SK-N-SH (cell line): ENCODE measurements at regions not wholly inside any gene's neighbourhood (a gene's known extent, or its start where the extent isn't known, plus 50 kb on each side); places are given as distances from the start of the nearest gene placed in this dataset.

ENCODE experiments used
- CTCF ChIA-PET: fragments of 300-600, 350-600 bp; formaldehyde crosslinking; extraction: SDS; loops from one replicate; lab custom pipeline; 2021; lab: Yijun Ruan, JAX
- POLR2A ChIA-PET: fragments of 350-600 bp; sonication (Branson Sonifier 250); formaldehyde crosslinking; extraction: SDS; loops from one replicate; lab custom pipeline; 2020; ENCODE audit warnings: antibody characterized with exemption, inconsistent platforms; lab: Yijun Ruan, JAX
- DNase-seq: peaks from one replicate; pipeline ENCODE4 v3.0.0; 2012
- H2AFZ ChIP-seq: fragments of 200-600 bp; sonication (generic); 2 replicates; pipeline ENCODE4 v1.8.1; 2016; ENCODE audit warnings: antibody characterized with exemption, mild to moderate bottlenecking, low read depth
- H3F3A ChIP-seq: fragments of 200-600 bp; sonication (generic); replicated peaks from 2 replicates; pipeline ENCODE3; 2016; ENCODE audit warnings: antibody characterized with exemption, mild to moderate bottlenecking; ENCODE audit not compliant: insufficient read depth
- H3K27ac ChIP-seq, 2 experiments: fragments of 200-500 bp in 1 of 2; fragments of 200-600 bp in 1 of 2; sonication (Bioruptor generic) in 1 of 2; sonication (generic), shearing (Covaris generic) in 1 of 2; 2 replicates each; pipeline versions ENCODE4 v1.5.1 to v1.6.1; 2014 to 2016; ENCODE audit warnings: low read depth in 2 of 2, inconsistent platforms in 1 of 2, low read length in 1 of 2, mild to moderate bottlenecking in 1 of 2, mixed read lengths in 1 of 2
- H3K27me3 ChIP-seq: fragments of 200-600 bp; sonication (generic), shearing (Covaris generic); 2 replicates; pipeline ENCODE4 v1.6.1; 2016; ENCODE audit warnings: mixed run types; ENCODE audit not compliant: insufficient read depth
- H3K36me3 ChIP-seq, 2 experiments: fragments of 200-500 bp in 1 of 2; fragments of 200-600 bp in 1 of 2; sonication (Bioruptor generic) in 1 of 2; sonication (generic) in 1 of 2; replicated peaks in 1 of 2; 2 replicates each; pipeline versions ENCODE3 to v1.5.1; 2014 to 2016; ENCODE audit warnings: low read length in 1 of 2, mild to moderate bottlenecking in 1 of 2; ENCODE audit not compliant: insufficient read depth in 2 of 2, control insufficient read depth in 1 of 2
- H3K4me1 ChIP-seq, 2 experiments: fragments of 200-500 bp in 1 of 2; fragments of 200-600 bp in 1 of 2; sonication (Bioruptor generic) in 1 of 2; sonication (generic), shearing (Covaris generic) in 1 of 2; 2 replicates each; pipeline versions ENCODE4 v1.5.1 to v1.6.1; 2014 to 2016; ENCODE audit warnings: low read depth in 1 of 2, low read length in 1 of 2, mixed run types in 1 of 2; ENCODE audit not compliant: insufficient read depth in 2 of 2, control insufficient read depth in 1 of 2
- H3K4me2 ChIP-seq: fragments of 200-600 bp; sonication (generic), shearing (Covaris generic); 2 replicates; pipeline ENCODE4 v1.6.1; 2017; ENCODE audit warnings: mixed run types
- H3K4me3 ChIP-seq, 2 experiments: fragments of 200-500 bp in 1 of 2; fragments of 200-600 bp in 1 of 2; sonication (Bioruptor generic) in 1 of 2; sonication (generic), shearing (Covaris generic) in 1 of 2; 2 replicates each; pipeline versions ENCODE4 v1.5.1 to v1.8.1; 2014 to 2016; ENCODE audit warnings: low read depth in 2 of 2, inconsistent platforms in 1 of 2, low read length in 1 of 2, mild to moderate bottlenecking in 1 of 2, mixed read lengths in 1 of 2, moderate library complexity in 1 of 2
- H3K79me2 ChIP-seq: fragments of 200-600 bp; sonication (generic); 2 replicates; pipeline ENCODE4 v1.8.1; 2017; ENCODE audit warnings: mild to moderate bottlenecking; ENCODE audit not compliant: insufficient read depth
- H3K9ac ChIP-seq: fragments of 200-600 bp; sonication (generic); 2 replicates; pipeline ENCODE4 v1.6.1; 2017; ENCODE audit warnings: mixed run types
- H3K9me2 ChIP-seq: fragments of 200-600 bp; sonication (generic); 2 replicates; pipeline ENCODE4 v1.6.1; 2017; ENCODE audit warnings: mixed run types
- H3K9me3 ChIP-seq: fragments of 200-600 bp; sonication (generic); 2 replicates; pipeline ENCODE4 v1.6.1; 2017; ENCODE audit warnings: mixed run types, mild to moderate bottlenecking, moderate library complexity
- H4K20me1 ChIP-seq: fragments of 200-600 bp; sonication (generic); 2 replicates; pipeline ENCODE4 v1.6.1; 2017; ENCODE audit warnings: mild to moderate bottlenecking, mixed run types; ENCODE audit not compliant: insufficient read depth
- ELF1 ChIP-seq: IDR thresholded peaks from 2 replicates; pipeline ENCODE4 v1.4.0; 2012
- FOSL2 ChIP-seq: IDR thresholded peaks from 2 replicates; pipeline ENCODE4 v1.4.0; 2012; ENCODE audit warnings: low read depth, mild to moderate bottlenecking, moderate library complexity, borderline replicate concordance
- FOXJ3 ChIP-seq: sonication (generic); formaldehyde crosslinking; IDR thresholded peaks from 2 replicates; pipeline ENCODE4 v1.5.1; 2020; ENCODE audit warnings: mild to moderate bottlenecking, missing genetic modification reagents
- FOXM1 ChIP-seq: IDR thresholded peaks from 2 replicates; pipeline ENCODE4 v1.4.0; 2012; ENCODE audit warnings: low read depth, mild to moderate bottlenecking
- GABPA ChIP-seq: IDR thresholded peaks from 2 replicates; pipeline ENCODE4 v1.4.0; 2012; ENCODE audit warnings: low read depth, mild to moderate bottlenecking
- GATA2 ChIP-seq: sonication (generic); formaldehyde crosslinking; IDR thresholded peaks from 2 replicates; pipeline ENCODE4 v1.5.0; 2020; ENCODE audit warnings: mild to moderate bottlenecking, missing genetic modification reagents
- NFIC ChIP-seq: IDR thresholded peaks from 2 replicates; pipeline ENCODE4 v1.4.0; 2012; ENCODE audit warnings: borderline replicate concordance
- SIN3A ChIP-seq: IDR thresholded peaks from 2 replicates; pipeline ENCODE4 v1.6.1; 2012; ENCODE audit warnings: low read depth, mild to moderate bottlenecking, low read length, moderate library complexity, borderline replicate concordance
- TAF1 ChIP-seq: IDR thresholded peaks from 2 replicates; pipeline ENCODE4 v1.6.1; 2012; ENCODE audit warnings: low read depth, mild to moderate bottlenecking, low read length, moderate library complexity, borderline replicate concordance
- TCF12 ChIP-seq: IDR thresholded peaks from 2 replicates; pipeline ENCODE4 v1.4.0; 2012
- TEAD4 ChIP-seq: IDR thresholded peaks from 2 replicates; pipeline ENCODE4 v1.4.0; 2012; ENCODE audit warnings: mild to moderate bottlenecking, borderline replicate concordance; ENCODE audit not compliant: insufficient read depth
- YY1 ChIP-seq: IDR thresholded peaks from 2 replicates; pipeline ENCODE4 v1.4.0; 2012; ENCODE audit warnings: low read depth, mild to moderate bottlenecking
- WGBS: methylation state at CpG from one replicate; pipeline ENCODE4 v1.1.6; 2017; ENCODE audit warnings: low lambda C conversion rate; 5-methylcytosine and 5-hydroxymethylcytosine counted together
- TF ChIP-seq, protein P1 (sequence below): IDR thresholded peaks from 2 replicates; pipeline ENCODE4; 2012
- TF ChIP-seq, protein P2 (sequence below): fragments of 150-350 bp; IDR thresholded peaks from 2 replicates; pipeline ENCODE4 v1.6.1; 2016; ENCODE audit warnings: mild to moderate bottlenecking, low read depth, low read length
- TF ChIP-seq, protein P3 (sequence below): fragments of 150-350 bp; IDR thresholded peaks from 2 replicates; pipeline ENCODE4 v1.6.1; 2017; ENCODE audit warnings: antibody characterized with exemption, low read length, low read depth, borderline replicate concordance
- TF ChIP-seq, protein P4 (sequence below): IDR thresholded peaks from 2 replicates; pipeline ENCODE4 v1.4.0; 2012; ENCODE audit warnings: low read depth
- TF ChIP-seq, protein P5 (sequence below): IDR thresholded peaks from 2 replicates; pipeline ENCODE4 v1.6.1; 2012; ENCODE audit warnings: mild to moderate bottlenecking, low read depth, low read length, moderate library complexity
- TF ChIP-seq, protein P6 (sequence below): IDR thresholded peaks from 2 replicates; pipeline ENCODE4 v1.4.0; 2012; ENCODE audit warnings: low read depth, borderline replicate concordance

DNA sequence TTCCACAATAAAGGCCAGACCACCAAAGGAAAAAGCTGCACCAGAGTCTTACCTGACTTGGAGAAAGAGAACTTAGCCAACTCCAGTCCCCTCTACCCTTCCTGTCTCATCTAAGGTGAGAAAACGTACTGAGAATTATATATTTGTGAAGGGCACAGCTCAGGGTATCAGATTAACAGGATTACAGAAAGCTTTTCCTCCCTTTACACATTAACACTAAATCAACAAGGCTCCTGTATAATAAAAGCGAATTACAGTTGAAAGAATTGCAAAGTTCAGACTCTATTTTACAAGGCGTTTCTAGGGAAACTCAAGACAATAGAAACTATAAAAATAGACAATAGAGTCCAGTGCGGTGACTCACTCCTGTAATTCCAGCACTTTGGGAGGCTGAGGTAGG is 82.7 kb upstream of the RPL10L start:
- Histone ChIP-seq H2AFZ (no peak overlapping the region), H3K9me2 (no peaks in the 10 kb centered on the region), H3K9ac (no peak overlapping the region), H3K4me2 (no peak overlapping the region), H3K4me1 (no peaks in the 10 kb centered on the region), H4K20me1 (no peaks in the 10 kb centered on the region), H3K4me3 (no peak overlapping the region), H3K79me2 (no peaks in the 10 kb centered on the region), H3K27ac (no peak overlapping the region), H3F3A (no peaks in the 10 kb centered on the region), H3K27me3 (no peaks in the 10 kb centered on the region), H3K9me3 (no peaks in the 10 kb centered on the region), H3K36me3 (no peaks in the 10 kb centered on the region)
- TF ChIP-seq FOXM1 (no peak), TEAD4 (no peak), FOXJ3 (CRISPR knock-in tag) (no peak), FOSL2 (no peak), YY1 (no peak), TAF1 (no peak), SIN3A (no peak), GATA2 (CRISPR knock-in tag) (no peak), TCF12 (no peak), GABPA (no peak), NFIC (no peak), ELF1 (no peak)
- TF ChIP-seq, protein P1, sequence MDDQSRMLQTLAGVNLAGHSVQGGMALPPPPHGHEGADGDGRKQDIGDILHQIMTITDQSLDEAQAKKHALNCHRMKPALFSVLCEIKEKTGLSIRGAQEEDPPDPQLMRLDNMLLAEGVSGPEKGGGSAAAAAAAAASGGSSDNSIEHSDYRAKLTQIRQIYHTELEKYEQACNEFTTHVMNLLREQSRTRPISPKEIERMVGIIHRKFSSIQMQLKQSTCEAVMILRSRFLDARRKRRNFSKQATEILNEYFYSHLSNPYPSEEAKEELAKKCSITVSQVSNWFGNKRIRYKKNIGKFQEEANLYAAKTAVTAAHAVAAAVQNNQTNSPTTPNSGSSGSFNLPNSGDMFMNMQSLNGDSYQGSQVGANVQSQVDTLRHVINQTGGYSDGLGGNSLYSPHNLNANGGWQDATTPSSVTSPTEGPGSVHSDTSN: no peak
- TF ChIP-seq, protein P2, sequence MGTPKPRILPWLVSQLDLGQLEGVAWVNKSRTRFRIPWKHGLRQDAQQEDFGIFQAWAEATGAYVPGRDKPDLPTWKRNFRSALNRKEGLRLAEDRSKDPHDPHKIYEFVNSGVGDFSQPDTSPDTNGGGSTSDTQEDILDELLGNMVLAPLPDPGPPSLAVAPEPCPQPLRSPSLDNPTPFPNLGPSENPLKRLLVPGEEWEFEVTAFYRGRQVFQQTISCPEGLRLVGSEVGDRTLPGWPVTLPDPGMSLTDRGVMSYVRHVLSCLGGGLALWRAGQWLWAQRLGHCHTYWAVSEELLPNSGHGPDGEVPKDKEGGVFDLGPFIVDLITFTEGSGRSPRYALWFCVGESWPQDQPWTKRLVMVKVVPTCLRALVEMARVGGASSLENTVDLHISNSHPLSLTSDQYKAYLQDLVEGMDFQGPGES: no peak
- TF ChIP-seq, protein P3, sequence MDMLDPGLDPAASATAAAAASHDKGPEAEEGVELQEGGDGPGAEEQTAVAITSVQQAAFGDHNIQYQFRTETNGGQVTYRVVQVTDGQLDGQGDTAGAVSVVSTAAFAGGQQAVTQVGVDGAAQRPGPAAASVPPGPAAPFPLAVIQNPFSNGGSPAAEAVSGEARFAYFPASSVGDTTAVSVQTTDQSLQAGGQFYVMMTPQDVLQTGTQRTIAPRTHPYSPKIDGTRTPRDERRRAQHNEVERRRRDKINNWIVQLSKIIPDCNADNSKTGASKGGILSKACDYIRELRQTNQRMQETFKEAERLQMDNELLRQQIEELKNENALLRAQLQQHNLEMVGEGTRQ: no peak
- TF ChIP-seq, protein P4, sequence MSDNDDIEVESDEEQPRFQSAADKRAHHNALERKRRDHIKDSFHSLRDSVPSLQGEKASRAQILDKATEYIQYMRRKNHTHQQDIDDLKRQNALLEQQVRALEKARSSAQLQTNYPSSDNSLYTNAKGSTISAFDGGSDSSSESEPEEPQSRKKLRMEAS: no peak
- TF ChIP-seq, protein P5, sequence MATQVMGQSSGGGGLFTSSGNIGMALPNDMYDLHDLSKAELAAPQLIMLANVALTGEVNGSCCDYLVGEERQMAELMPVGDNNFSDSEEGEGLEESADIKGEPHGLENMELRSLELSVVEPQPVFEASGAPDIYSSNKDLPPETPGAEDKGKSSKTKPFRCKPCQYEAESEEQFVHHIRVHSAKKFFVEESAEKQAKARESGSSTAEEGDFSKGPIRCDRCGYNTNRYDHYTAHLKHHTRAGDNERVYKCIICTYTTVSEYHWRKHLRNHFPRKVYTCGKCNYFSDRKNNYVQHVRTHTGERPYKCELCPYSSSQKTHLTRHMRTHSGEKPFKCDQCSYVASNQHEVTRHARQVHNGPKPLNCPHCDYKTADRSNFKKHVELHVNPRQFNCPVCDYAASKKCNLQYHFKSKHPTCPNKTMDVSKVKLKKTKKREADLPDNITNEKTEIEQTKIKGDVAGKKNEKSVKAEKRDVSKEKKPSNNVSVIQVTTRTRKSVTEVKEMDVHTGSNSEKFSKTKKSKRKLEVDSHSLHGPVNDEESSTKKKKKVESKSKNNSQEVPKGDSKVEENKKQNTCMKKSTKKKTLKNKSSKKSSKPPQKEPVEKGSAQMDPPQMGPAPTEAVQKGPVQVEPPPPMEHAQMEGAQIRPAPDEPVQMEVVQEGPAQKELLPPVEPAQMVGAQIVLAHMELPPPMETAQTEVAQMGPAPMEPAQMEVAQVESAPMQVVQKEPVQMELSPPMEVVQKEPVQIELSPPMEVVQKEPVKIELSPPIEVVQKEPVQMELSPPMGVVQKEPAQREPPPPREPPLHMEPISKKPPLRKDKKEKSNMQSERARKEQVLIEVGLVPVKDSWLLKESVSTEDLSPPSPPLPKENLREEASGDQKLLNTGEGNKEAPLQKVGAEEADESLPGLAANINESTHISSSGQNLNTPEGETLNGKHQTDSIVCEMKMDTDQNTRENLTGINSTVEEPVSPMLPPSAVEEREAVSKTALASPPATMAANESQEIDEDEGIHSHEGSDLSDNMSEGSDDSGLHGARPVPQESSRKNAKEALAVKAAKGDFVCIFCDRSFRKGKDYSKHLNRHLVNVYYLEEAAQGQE: no peak
- TF ChIP-seq, protein P6, sequence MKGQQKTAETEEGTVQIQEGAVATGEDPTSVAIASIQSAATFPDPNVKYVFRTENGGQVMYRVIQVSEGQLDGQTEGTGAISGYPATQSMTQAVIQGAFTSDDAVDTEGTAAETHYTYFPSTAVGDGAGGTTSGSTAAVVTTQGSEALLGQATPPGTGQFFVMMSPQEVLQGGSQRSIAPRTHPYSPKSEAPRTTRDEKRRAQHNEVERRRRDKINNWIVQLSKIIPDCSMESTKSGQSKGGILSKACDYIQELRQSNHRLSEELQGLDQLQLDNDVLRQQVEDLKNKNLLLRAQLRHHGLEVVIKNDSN: no peak
- ChIA-PET POLR2A (no interaction called here), CTCF (no interaction called here)
- DNase-seq: no peak
- 16% methylated on average over 4 of the region's 4 CpGs for WGBS
